H9 (cell line): ENCODE measurements at regions not wholly inside any gene's neighbourhood (a gene's known extent, or its start where the extent isn't known, plus 50 kb on each side); places are given as distances from the start of the nearest gene placed in this dataset.

Source experiments
- DNase-seq: peaks from one replicate; pipeline ENCODE4 v3.0.0-alpha.2; 2017
- H2AFZ ChIP-seq: one replicate; pipeline ENCODE4 v1.6.1; 2013; ENCODE audit warnings: mild to moderate bottlenecking, low read length, control low read depth, moderate library complexity
- H2AK5ac ChIP-seq: 2 replicates; pipeline ENCODE4 v1.6.1; 2013; ENCODE audit warnings: low read length, control low read depth, mixed read lengths; ENCODE audit not compliant: insufficient read length
- H2BK120ac ChIP-seq: one replicate; pipeline ENCODE4 v1.6.1; 2013; ENCODE audit warnings: low read depth, mild to moderate bottlenecking, low read length, control low read depth, inconsistent platforms; ENCODE audit not compliant: poor library complexity, severe bottlenecking
- H2BK12ac ChIP-seq: 2 replicates; pipeline ENCODE4 v1.6.1; 2013; ENCODE audit warnings: low read length, control low read depth, mixed read lengths, low read depth; ENCODE audit not compliant: insufficient read length
- H2BK15ac ChIP-seq: 2 replicates; pipeline ENCODE4 v1.6.1; 2013; ENCODE audit warnings: low read depth, low read length, control low read depth
- H2BK20ac ChIP-seq: one replicate; pipeline ENCODE4 v1.6.1; 2013; ENCODE audit warnings: low read depth, mild to moderate bottlenecking, low read length, control low read depth, inconsistent platforms; ENCODE audit not compliant: poor library complexity, severe bottlenecking
- H2BK5ac ChIP-seq: 2 replicates; pipeline ENCODE4 v1.6.1; 2013; ENCODE audit warnings: low read length, control low read depth, mixed read lengths; ENCODE audit not compliant: insufficient read length
- H3K14ac ChIP-seq: 2 replicates; pipeline ENCODE4 v1.6.1; 2013; ENCODE audit warnings: low read length, control low read depth; ENCODE audit not compliant: insufficient read depth
- H3K18ac ChIP-seq: 2 replicates; pipeline ENCODE4 v1.6.1; 2013; ENCODE audit warnings: low read depth, mild to moderate bottlenecking, mixed read lengths, low read length, control low read depth; ENCODE audit not compliant: insufficient read length
- H3K23ac ChIP-seq: 2 replicates; pipeline ENCODE4 v1.6.1; 2013; ENCODE audit warnings: low read length, control low read depth, mixed read lengths, low read depth; ENCODE audit not compliant: insufficient read length
- H3K23me2 ChIP-seq: 2 replicates; pipeline ENCODE4 v1.6.1; 2013; ENCODE audit warnings: low read depth, mild to moderate bottlenecking, mixed read lengths, low read length, control low read depth; ENCODE audit not compliant: insufficient read length, poor library complexity, severe bottlenecking
- H3K27ac ChIP-seq: 2 replicates; pipeline ENCODE4 v1.5.1; 2013; ENCODE audit warnings: low read length, control low read depth, mixed read lengths, low read depth; ENCODE audit not compliant: insufficient read length
- H3K27me3 ChIP-seq: 2 replicates; pipeline ENCODE4 v1.6.1; 2013; ENCODE audit warnings: low read length, control low read depth, inconsistent platforms; ENCODE audit not compliant: insufficient read depth
- H3K4ac ChIP-seq: 2 replicates; pipeline ENCODE4 v1.6.1; 2013; ENCODE audit warnings: low read depth, mild to moderate bottlenecking, control low read depth, inconsistent platforms, low read length, moderate library complexity
- H3K4me1 ChIP-seq: 2 replicates; pipeline ENCODE4 v1.6.1; 2013; ENCODE audit warnings: low read length, control low read depth, inconsistent platforms; ENCODE audit not compliant: insufficient read depth
- H3K4me2 ChIP-seq: 2 replicates; pipeline ENCODE4 v1.6.1; 2013; ENCODE audit warnings: low read length, control low read depth, mixed read lengths; ENCODE audit not compliant: insufficient read length, insufficient read depth
- H3K56ac ChIP-seq: 2 replicates; pipeline ENCODE4 v1.6.1; 2013; ENCODE audit warnings: low read depth, mild to moderate bottlenecking, mixed read lengths, low read length, control low read depth; ENCODE audit not compliant: insufficient read length
- H3K79me1 ChIP-seq: 2 replicates; pipeline ENCODE4 v1.6.1; 2013; ENCODE audit warnings: low read depth, mild to moderate bottlenecking, moderate library complexity, low read length, control low read depth, inconsistent platforms; ENCODE audit not compliant: insufficient read depth, poor library complexity, severe bottlenecking
- H3K79me2 ChIP-seq: 2 replicates; pipeline ENCODE4 v1.6.1; 2013; ENCODE audit warnings: low read length, control low read depth, inconsistent platforms; ENCODE audit not compliant: insufficient read depth
- H3K9ac ChIP-seq: 2 replicates; pipeline ENCODE4 v1.6.1; 2013; ENCODE audit warnings: low read length, control low read depth, mixed read lengths; ENCODE audit not compliant: insufficient read length; ENCODE audit errors: extremely low read depth
- H3K9me3 ChIP-seq: one replicate; pipeline ENCODE4 v1.6.1; 2013; ENCODE audit warnings: low read depth, low read length, inconsistent platforms; ENCODE audit not compliant: control insufficient read depth
- H3T11ph ChIP-seq: one replicate; pipeline ENCODE4 v1.6.1; 2013; ENCODE audit warnings: mild to moderate bottlenecking, low read length, control low read depth, inconsistent platforms
- H4K20me1 ChIP-seq: one replicate; pipeline ENCODE4 v1.6.1; 2013; ENCODE audit not compliant: control insufficient read depth, insufficient read length, insufficient read depth
- H4K5ac ChIP-seq: 2 replicates; pipeline ENCODE4 v1.6.1; 2013; ENCODE audit warnings: low read depth, mild to moderate bottlenecking, mixed read lengths, low read length, control low read depth; ENCODE audit not compliant: insufficient read length
- H4K8ac ChIP-seq: replicated peaks from 2 replicates; pipeline ENCODE4 v1.6.1; 2013; ENCODE audit warnings: low read length, control low read depth, mixed read lengths, low read depth; ENCODE audit not compliant: insufficient read length
- H4K91ac ChIP-seq: 2 replicates; pipeline ENCODE4 v1.6.1; 2013; ENCODE audit warnings: low read depth, mild to moderate bottlenecking, moderate library complexity, mixed read lengths, low read length, control low read depth; ENCODE audit not compliant: insufficient read length
- H3K27ac Mint-ChIP-seq, 3 experiments: 2 replicates in 2 of 3; 3 replicates in 1 of 3; pipeline ENCODE4 v1.8.0; 2020 to 2021; ENCODE audit warnings: mixed read lengths in 3 of 3, mild to moderate bottlenecking in 1 of 3, moderate library complexity in 1 of 3
- H3K27me3 Mint-ChIP-seq: 2 replicates; pipeline ENCODE4 v1.8.0; 2021; ENCODE audit warnings: low read depth, mild to moderate bottlenecking, moderate library complexity, mixed read lengths
- H3K36me3 Mint-ChIP-seq, 3 experiments: 2 replicates in 2 of 3; 3 replicates in 1 of 3; pipeline ENCODE4 v1.8.0; 2020 to 2021; ENCODE audit warnings: low read depth in 3 of 3, mixed read lengths in 3 of 3; ENCODE audit not compliant: insufficient read depth in 1 of 3
- H3K4me1 Mint-ChIP-seq, 2 experiments: 2 replicates each; pipeline ENCODE4 v1.8.0; 2020; ENCODE audit warnings: mixed read lengths in 2 of 2
- H3K4me3 Mint-ChIP-seq, 2 experiments: 2 replicates in 1 of 2; 3 replicates in 1 of 2; pipeline ENCODE4 v1.8.0; 2020 to 2021; ENCODE audit warnings: mild to moderate bottlenecking in 2 of 2, mixed read lengths in 2 of 2, moderate library complexity in 1 of 2
- H3K9me3 Mint-ChIP-seq, 2 experiments: 2 replicates in 1 of 2; 3 replicates in 1 of 2; pipeline ENCODE4 v1.8.0; 2020; ENCODE audit warnings: mild to moderate bottlenecking in 2 of 2, mixed read lengths in 2 of 2, moderate library complexity in 1 of 2
- WGBS: extraction: QIAGEN DNeasy Blood & Tissue Kit; methylation state at CpG from one replicate; pipeline ENCODE4 v1.1.7; 2013; ENCODE audit warnings: missing lambda C conversion rate, low lambda C conversion rate, mixed read lengths; ENCODE audit not compliant: insufficient read length; ENCODE audit errors: extremely low coverage; 5-methylcytosine and 5-hydroxymethylcytosine counted together
- TF ChIP-seq, protein P1 (sequence below): fragments of 200-600 bp; sonication (generic); conservative IDR thresholded peaks from 3 replicates; pipeline ENCODE4 v1.8.0; 2021; ENCODE audit warnings: antibody characterized with exemption, mild to moderate bottlenecking

GRCh38 chr15:77791941-77792340, 159.2 kb upstream of the LINGO1 start:
- peaks cover 0 to 20% of the 10 kb centered on the region in 2 experiments; a peak in 2 of 4 replicates for H3K4me1 Mint-ChIP-seq
- DNase-seq: no peak
- H4K8ac ChIP-seq: no peak overlapping the region
- no peak overlapping the region for H4K5ac ChIP-seq
- H3K18ac ChIP-seq: no peak overlapping the region
- no peak overlapping the region for H3T11ph ChIP-seq
- TF ChIP-seq, protein P1, sequence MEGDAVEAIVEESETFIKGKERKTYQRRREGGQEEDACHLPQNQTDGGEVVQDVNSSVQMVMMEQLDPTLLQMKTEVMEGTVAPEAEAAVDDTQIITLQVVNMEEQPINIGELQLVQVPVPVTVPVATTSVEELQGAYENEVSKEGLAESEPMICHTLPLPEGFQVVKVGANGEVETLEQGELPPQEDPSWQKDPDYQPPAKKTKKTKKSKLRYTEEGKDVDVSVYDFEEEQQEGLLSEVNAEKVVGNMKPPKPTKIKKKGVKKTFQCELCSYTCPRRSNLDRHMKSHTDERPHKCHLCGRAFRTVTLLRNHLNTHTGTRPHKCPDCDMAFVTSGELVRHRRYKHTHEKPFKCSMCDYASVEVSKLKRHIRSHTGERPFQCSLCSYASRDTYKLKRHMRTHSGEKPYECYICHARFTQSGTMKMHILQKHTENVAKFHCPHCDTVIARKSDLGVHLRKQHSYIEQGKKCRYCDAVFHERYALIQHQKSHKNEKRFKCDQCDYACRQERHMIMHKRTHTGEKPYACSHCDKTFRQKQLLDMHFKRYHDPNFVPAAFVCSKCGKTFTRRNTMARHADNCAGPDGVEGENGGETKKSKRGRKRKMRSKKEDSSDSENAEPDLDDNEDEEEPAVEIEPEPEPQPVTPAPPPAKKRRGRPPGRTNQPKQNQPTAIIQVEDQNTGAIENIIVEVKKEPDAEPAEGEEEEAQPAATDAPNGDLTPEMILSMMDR: no peak
- H3K9me3 ChIP-seq: no peaks in the 10 kb centered on the region
- no peaks in the 10 kb centered on the region for H3K79me1 ChIP-seq
- no peak overlapping the region for H3K4ac ChIP-seq
- no peak overlapping the region for H3K4me2 ChIP-seq
- no peaks in the 10 kb centered on the region for H3K9me3 Mint-ChIP-seq
- no peaks in the 10 kb centered on the region for H3K36me3 Mint-ChIP-seq
- no peak overlapping the region for H4K91ac ChIP-seq
- H4K20me1 ChIP-seq: no peaks in the 10 kb centered on the region
- no peak overlapping the region for H2BK120ac ChIP-seq
- WGBS: no CpG with 5 or more reads among the region's 9 CpGs
- H2BK20ac ChIP-seq: no peak overlapping the region
- no peak overlapping the region for H3K56ac ChIP-seq
- no peaks in the 10 kb centered on the region for H3K27me3 ChIP-seq
- no peak overlapping the region for H2BK15ac ChIP-seq
- H3K23me2 ChIP-seq: no peaks in the 10 kb centered on the region
- no peak overlapping the region for H3K9ac ChIP-seq
- peaks cover 1% of the 10 kb centered on the region for H3K27me3 Mint-ChIP-seq
- H2BK12ac ChIP-seq: no peak overlapping the region
- H2BK5ac ChIP-seq: no peak overlapping the region
- H3K14ac ChIP-seq: no peak overlapping the region
- H3K27ac Mint-ChIP-seq: no peak overlapping the region
- no peaks in the 10 kb centered on the region for H3K4me1 ChIP-seq
- no peak overlapping the region for H2AK5ac ChIP-seq
- no peaks in the 10 kb centered on the region for H3K79me2 ChIP-seq
- H3K23ac ChIP-seq: no peak overlapping the region
- no peak overlapping the region for H2AFZ ChIP-seq
- H3K4me3 Mint-ChIP-seq: no peak overlapping the region
- no peak overlapping the region for H3K27ac ChIP-seq
